GM18861 (cell line): ENCODE measurements at regions not wholly inside any gene's neighbourhood (a gene's known extent, or its start where the extent isn't known, plus 50 kb on each side); places are given as distances from the start of the nearest gene placed in this dataset.

Experiments
- ATAC-seq: cut with Tn5 transposase; IDR thresholded peaks from one replicate; pipeline ENCODE4 v1.9.1; 2021; ENCODE audit not compliant: unreplicated experiment

- no peak for ATAC-seq
Observed at GRCh38 chr5:27700526-27700925, 662.1 kb upstream of the CDH9 start.

- no peak for ATAC-seq
Observed at GRCh38 chr5:27682600-27682999, 644.2 kb upstream of the CDH9 start.

GRCh38 chr5:27652505-27652904 is 614.1 kb upstream of the CDH9 start:
- ATAC-seq, result no peak

GRCh38 chr5:27639005-27639612 is 600.7 kb upstream of the CDH9 start:
- no peak for ATAC-seq

GRCh38 chr5:27619982-27620381 is 581.6 kb upstream of the CDH9 start:
- ATAC-seq, result no peak

- ATAC-seq, result no peak
Observed at GRCh38 chr5:27612161-27612560, 573.8 kb upstream of the CDH9 start.

- no peak for ATAC-seq
Observed at GRCh38 chr5:27608992-27609391, 570.6 kb upstream of the CDH9 start.

GRCh38 chr5:27598576-27598975 is 560.2 kb upstream of the CDH9 start:
- no peak for ATAC-seq

GRCh38 chr5:27594141-27594540 is 555.8 kb upstream of the CDH9 start:
- no peak for ATAC-seq

GRCh38 chr5:27592231-27592630 is 553.8 kb upstream of the CDH9 start:
- no peak for ATAC-seq

- no peak for ATAC-seq
Observed at GRCh38 chr5:27590503-27590902, 552.1 kb upstream of the CDH9 start.

GRCh38 chr5:27578279-27578678 is 539.9 kb upstream of the CDH9 start:
- ATAC-seq, result no peak

GRCh38 chr5:27571681-27572080 is 533.3 kb upstream of the CDH9 start:
- no peak for ATAC-seq

- no peak for ATAC-seq
Observed at GRCh38 chr5:27568811-27569210, 530.4 kb upstream of the CDH9 start.

- no peak for ATAC-seq
Observed at GRCh38 chr5:27561408-27561807, 523.0 kb upstream of the CDH9 start.

GRCh38 chr5:27548484-27548883 is 510.1 kb upstream of the CDH9 start:
- no peak for ATAC-seq

- ATAC-seq, result no peak
Observed at GRCh38 chr5:27535031-27535557, 496.7 kb upstream of the CDH9 start.

GRCh38 chr5:27532305-27532704 is 493.9 kb upstream of the CDH9 start:
- ATAC-seq, result no peak

- no peak for ATAC-seq
Observed at GRCh38 chr5:27524515-27524914, 486.1 kb upstream of the CDH9 start.

GRCh38 chr5:27523629-27524028 is 485.2 kb upstream of the CDH9 start:
- no peak for ATAC-seq

GRCh38 chr5:27516437-27516836 is 478.1 kb upstream of the CDH9 start:
- no peak for ATAC-seq

GRCh38 chr5:27511061-27511460 is 472.7 kb upstream of the CDH9 start:
- ATAC-seq, result no peak

GRCh38 chr5:27503813-27504212 is 465.4 kb upstream of the CDH9 start:
- no peak for ATAC-seq
